ENCODE measurements at regions not wholly inside any gene's neighbourhood (a gene's known extent, or its start where the extent isn't known, plus 50 kb on each side); places are given as distances from the start of the nearest gene placed in this dataset.

GRCh38 chr3:96712792-96713191 is 101.6 kb upstream of the EPHA6 start:
- no peak for DNase-seq (ENCODE audit: low spot score)

GRCh38 chr3:96719921-96720320 is 94.5 kb upstream of the EPHA6 start:
- DNase-seq (ENCODE audit: low spot score), result no peak

DNA sequence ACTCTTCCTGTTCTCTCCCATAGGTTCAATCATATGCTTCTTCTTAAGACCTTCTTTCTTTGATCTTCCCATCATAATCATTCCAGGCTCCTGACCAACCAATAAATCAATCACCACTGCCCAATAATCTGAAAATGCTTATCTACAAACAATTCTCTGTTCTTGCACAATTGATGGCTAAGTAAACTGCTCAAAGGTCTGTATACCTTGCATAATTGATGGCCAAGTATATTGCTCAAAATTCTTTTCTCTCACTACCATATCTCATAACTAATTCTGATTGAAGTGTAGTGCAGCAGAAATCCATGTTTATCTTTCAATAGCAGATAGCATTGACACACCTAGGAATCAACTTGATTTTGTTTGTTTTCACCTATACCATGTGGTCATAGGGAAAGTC is 83.4 kb upstream of the EPHA6 start:
- no peak for DNase-seq (ENCODE audit: low spot score)

- DNase-seq (ENCODE audit: low spot score), result no peak
These were observed 80.0 kb upstream of the EPHA6 start for GRCh38 chr3:96734273-96735009.

GRCh38 chr3:96748139-96748538 is 66.3 kb upstream of the EPHA6 start:
- no peak for DNase-seq (ENCODE audit: low spot score)

DNA sequence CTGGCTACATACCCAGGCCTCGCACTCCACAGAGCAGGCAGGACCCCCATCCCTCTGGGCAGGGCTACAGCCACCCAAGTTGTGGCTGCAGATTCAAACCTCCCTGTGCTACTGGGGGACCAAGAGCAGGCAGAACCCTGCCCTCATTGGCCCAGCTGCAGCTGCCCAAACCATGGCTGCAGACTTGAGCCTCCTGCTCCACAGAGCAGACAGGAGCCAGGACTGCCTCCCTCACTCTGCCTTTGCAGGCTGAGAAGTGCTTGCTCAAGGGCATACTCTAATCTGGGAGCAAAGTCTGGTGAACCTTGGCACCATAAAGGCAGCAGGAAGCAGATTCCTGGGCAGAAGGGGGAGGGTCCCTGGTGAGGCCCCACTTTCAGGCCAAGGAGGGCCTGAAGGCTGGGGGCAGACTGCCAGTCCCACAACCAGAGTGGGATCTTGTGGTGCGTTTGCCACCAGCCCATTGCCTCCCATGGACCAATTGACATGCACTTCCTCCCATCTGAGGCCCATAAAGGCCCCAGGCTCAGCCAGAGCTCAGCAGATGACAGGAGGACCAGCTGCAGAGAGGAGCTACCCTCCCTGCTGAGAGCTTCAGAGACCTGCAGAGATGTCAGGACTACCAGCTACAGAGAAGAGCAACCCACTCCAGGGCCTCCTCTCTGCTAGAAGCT is 64.2 kb upstream of the EPHA6 start:
- DNase-seq (ENCODE audit: low spot score), result no peak

DNA sequence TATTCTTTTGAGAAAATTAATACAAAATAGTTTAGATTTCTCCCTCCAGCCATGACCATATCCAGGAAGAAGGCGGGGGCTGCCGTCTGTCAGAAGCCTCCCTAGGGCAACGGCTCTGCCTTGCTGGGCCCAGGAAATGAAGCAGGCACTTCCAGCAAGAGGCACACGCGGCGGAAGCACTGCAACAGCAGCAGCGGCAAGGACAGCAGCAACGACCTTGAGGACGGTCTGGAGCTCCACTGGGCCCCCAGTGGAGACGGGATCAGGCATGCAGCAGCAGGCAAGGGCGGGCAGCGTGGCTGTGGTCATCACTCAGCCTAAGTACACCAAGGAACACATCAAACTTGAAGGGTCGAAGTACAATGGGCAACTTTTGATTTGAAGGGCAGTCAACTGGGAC is 61.3 kb upstream of the EPHA6 start:
- no peak for DNase-seq (ENCODE audit: low spot score)

DNA sequence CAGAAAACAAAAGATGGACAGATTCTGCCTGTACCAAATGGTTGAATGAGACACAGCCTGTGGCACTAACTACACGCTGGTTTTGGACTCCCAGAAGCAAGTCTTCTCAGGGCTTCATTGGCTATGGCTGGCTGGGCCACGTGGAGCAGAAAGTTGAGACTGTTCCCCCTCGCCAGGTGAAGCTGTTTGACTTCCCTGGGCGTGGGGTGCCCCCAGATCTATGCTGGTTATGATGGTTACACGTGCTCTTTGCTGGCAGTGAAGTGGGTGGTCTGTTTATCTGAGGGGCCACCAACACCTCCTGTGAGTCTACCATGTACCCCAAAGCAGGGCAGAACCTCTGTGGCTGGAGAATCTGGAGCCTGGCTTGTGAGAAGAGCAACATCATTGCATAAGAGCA is 60.3 kb upstream of the EPHA6 start:
- DNase-seq (ENCODE audit: low spot score), result no peak

DNA sequence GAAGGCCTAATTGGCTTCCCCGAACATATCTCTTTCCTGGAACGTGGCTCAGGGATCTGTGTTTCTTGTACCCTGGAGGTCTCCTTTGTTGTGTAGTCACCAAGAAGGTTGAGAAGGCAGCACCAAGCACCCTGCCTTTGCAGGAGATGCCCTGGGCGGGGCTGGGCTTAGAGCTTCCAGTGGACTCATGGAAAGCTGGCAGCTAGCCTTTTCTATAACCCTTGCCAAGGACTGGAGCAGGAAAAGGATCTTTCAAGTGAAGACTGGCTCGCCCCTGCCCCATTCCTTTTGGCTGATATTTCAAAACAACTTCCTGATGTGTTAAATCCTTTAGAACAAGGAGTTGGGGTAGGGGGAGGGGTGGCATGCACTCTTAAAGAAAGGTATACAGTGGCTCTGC is 58.9 kb upstream of the EPHA6 start:
- no peak for DNase-seq (ENCODE audit: low spot score)

DNA sequence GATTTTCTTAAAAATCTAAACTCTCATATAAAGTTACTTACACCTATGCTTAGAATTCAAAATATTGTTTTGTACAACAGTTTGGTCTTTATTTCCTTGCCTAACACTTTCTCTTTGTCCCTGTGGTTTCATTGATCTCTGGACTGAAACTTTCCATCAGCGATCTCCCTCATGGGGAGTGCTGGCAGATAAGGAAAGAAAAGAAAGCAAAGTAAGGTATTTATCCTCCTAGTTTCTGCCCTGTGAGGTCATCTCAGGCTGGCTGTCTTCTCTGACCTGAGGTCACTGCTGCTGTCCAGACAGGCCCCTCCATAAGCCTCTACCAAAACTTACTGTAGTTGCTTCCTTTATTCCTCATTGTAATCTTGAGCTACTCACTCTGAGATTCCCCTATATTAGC is 57.9 kb upstream of the EPHA6 start:
- DNase-seq (ENCODE audit: low spot score), result no peak

- DNase-seq (ENCODE audit: low spot score), result no peak
These were observed 53.4 kb upstream of the EPHA6 start for GRCh38 chr3:96760956-96761355.

All from D341Med (cell line).